K562 (cell line): ENCODE measurements at regions not wholly inside any gene's neighbourhood (a gene's known extent, or its start where the extent isn't known, plus 50 kb on each side); places are given as distances from the start of the nearest gene placed in this dataset.

Experiments
- CTCF ChIP-seq, 3 experiments: IDR thresholded peaks in 2 of 3; conservative IDR thresholded peaks in 1 of 3; 2 replicates each; pipeline ENCODE4 v1.5.1; 2011 to 2012; ENCODE audit warnings: low read length in 3 of 3, mild to moderate bottlenecking in 3 of 3, control low read depth in 2 of 3, improper control_type of control experiment in 1 of 3, inconsistent platforms in 1 of 3, low read depth in 1 of 3, mixed read lengths in 1 of 3, moderate library complexity in 1 of 3; ENCODE audit not compliant: insufficient read depth in 2 of 3
- EP300 ChIP-seq: IDR thresholded peaks from 2 replicates; pipeline ENCODE4 v1.6.1; 2012; ENCODE audit warnings: low read length, improper control_type of control experiment
- HLTF ChIP-seq: fragments of 450-650 bp; IDR thresholded peaks from 2 replicates; pipeline ENCODE4 v1.6.1; 2016
- ZFP30 ChIP-seq: fragments of 250-450 bp; sonication (Bioruptor Pico); IDR thresholded peaks from 2 replicates; pipeline ENCODE4 v1.8.0; 2022; ENCODE audit warnings: moderate library complexity, mild to moderate bottlenecking, inconsistent platforms, borderline replicate concordance
- TF ChIP-seq, protein P1 (sequence below): sonication (generic); formaldehyde crosslinking; IDR thresholded peaks from 2 replicates; pipeline ENCODE4 v1.5.0; 2020; ENCODE audit warnings: missing genetic modification reagents
- TF ChIP-seq, protein P2 (sequence below), 2 experiments: fragments of 450-650 bp; IDR thresholded peaks; 2 replicates each; pipeline ENCODE4 v1.6.1; 2016

DNA sequence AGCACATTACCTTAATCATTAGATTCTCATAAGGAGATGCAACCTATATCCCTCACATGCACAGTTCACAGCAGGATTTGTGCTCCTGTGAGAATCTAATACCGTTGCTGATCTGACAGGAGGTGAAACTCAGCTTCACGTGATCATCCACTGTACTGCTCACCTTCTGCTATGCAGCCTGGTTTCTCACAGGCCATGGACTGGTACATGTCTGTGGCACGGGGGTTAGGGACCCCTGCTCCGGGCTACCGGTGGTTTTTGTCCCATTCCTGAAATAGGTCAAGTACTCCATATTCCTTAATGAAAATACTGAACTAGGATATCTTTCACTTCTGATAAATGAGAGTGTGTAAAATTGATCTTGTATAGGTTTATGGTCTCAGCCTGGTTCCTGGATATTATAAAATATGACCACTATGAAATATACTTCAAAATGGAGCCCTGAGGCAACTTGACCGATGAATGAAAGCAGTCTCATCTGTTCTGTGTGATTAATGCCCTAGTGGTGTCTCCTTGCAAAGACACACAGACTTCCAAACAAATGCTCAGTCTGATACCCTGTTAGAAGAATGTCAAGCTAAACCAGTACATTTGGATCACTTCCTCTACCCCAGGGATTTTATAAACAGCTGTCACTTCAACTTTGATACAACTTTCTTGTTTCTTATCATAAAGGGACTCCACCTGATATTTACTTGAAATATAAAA lies 492.9 kb upstream of the ANO3 start:
- TF ChIP-seq, protein P1, sequence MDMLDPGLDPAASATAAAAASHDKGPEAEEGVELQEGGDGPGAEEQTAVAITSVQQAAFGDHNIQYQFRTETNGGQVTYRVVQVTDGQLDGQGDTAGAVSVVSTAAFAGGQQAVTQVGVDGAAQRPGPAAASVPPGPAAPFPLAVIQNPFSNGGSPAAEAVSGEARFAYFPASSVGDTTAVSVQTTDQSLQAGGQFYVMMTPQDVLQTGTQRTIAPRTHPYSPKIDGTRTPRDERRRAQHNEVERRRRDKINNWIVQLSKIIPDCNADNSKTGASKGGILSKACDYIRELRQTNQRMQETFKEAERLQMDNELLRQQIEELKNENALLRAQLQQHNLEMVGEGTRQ: no peak
- no peak for TF ChIP-seq CTCF (IDR thresholded peaks at IDR 0.05 in 2 of 3, conservative IDR thresholded peaks at IDR 0.05 in 1 of 3; ENCODE audit: insufficient read depth in 2 of 3, low read depth in 1 of 3, low read length in 3 of 3)
- no peak for TF ChIP-seq ZFP30 (CRISPR knock-in tag)
- TF ChIP-seq EP300: no peak
- no peak for TF ChIP-seq HLTF
- TF ChIP-seq, protein P2, sequence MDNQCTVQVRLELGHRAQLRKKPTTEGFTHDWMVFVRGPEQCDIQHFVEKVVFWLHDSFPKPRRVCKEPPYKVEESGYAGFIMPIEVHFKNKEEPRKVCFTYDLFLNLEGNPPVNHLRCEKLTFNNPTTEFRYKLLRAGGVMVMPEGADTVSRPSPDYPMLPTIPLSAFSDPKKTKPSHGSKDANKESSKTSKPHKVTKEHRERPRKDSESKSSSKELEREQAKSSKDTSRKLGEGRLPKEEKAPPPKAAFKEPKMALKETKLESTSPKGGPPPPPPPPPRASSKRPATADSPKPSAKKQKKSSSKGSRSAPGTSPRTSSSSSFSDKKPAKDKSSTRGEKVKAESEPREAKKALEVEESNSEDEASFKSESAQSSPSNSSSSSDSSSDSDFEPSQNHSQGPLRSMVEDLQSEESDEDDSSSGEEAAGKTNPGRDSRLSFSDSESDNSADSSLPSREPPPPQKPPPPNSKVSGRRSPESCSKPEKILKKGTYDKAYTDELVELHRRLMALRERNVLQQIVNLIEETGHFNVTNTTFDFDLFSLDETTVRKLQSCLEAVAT (IDR thresholded peaks at IDR 0.05): no peak
